AG08395 (cell line): ENCODE measurements at regions not wholly inside any gene's neighbourhood (a gene's known extent, or its start where the extent isn't known, plus 50 kb on each side); places are given as distances from the start of the nearest gene placed in this dataset.
A peak's percentile ranks its signal among the peaks of the same experiment; 100 is the strongest.
"Not testable (repeated sequence)": the region's sequence is repeated elsewhere in the genome, so short reads cannot be mapped to it uniquely, and the experiment has no call there.

Source experiments
- DNase-seq: peaks from one replicate; pipeline ENCODE4 v3.0.0; 2012; ENCODE audit warnings: mixed read lengths, low spot score

- DNase-seq, result peak; percentile 70
These were observed 124.8 kb downstream of the BDH1 start for GRCh38 chr3:197430934-197431333.

DNA sequence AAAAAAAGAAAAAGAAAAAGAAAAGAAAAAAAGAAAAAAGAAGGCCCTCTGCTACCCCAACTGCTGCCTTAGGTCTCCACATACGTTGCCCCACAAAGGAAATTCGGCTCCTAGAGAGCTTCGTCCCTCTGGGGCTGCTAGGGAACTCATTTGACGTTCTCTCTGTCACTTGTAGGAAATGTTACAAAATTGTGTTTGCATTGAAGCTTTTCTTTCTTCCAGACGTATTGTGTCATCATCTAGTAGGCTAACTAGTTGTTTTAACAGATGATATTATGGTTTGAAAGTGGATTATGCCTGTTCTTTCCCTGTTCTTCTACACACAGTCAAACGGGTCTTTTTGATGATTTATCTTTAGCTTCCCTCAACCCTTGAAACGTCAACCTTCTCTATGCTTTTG is 125.3 kb downstream of the BDH1 start:
- DNase-seq, result no peak

DNA sequence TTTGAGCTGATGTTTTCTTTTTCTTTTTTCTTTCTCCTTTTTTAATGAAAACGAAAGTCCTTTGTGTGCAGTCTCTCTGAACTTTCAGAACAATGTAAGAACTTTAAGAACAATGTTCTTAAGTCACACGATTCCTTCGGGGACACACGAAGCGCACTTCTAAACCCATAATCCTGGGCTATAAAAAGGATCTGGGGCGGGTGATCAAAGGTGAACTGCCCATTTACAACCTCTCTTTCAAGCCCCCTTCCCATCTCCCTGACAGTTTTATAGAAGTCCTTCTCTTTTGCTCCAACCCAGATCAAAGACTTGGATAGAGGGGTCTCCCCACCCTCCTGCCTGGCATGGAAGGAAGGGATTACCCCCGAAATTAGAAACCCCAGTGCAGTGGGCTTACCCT is 126.8 kb downstream of the BDH1 start:
- DNase-seq, result no peak

DNA sequence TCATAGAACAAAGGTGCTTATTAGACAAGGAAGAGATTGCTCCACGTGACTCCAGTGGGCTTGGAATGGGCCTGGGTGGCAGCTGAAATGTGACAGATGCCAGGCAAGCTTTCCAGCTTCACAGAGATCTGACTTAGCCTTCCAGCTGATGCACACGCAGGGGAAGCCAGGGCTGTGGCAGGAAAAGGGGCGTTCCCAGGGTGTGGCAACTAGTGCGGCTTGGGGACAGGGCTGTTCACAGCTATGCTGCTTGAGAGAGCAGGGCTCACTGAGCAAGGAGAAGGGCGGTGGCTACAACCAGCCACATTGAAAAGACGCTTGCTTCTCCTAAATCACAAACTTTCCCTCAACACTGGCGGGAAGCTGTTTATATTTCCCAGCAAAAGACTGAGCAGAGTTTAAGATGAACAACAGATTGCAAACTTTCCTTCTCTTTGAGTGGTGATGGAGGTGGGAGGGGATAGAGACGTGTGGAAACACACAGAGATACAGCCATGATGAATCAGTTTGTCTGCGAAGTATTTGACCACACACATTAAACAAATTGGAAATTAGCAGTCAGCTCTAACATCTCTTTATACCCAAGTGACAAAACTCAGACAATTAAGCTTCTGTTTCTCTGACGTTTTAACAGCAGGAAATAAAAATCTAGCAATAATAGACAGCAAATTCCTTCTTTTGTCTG is 127.5 kb downstream of the BDH1 start:
- peak; percentile 85 for DNase-seq

GRCh38 chr3:197427021-197427420 is 128.6 kb upstream of the DLG1 start:
- no peak for DNase-seq

DNA sequence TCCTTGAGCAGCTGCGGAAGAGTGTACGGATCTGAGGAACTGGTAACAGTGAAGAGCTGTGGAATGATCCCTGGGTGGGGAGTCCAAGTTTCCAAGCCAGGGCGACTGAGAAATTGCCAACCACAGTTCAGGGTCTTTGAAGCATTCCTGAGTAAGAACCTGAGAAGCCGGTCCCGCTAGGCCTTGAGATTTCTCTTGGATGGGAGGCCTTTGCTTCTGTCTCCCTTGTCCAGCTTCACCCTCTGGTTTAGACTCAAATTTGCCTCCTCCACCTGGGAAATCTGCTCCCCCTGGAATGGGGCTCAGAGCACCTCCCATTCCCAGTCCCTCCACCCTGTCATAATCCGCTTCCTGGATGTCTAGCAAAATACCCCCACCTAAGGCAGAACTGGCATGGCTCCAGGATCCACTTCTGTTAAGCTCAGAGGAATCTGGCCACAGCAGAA is 127.7 kb upstream of the DLG1 start:
- DNase-seq, result no peak

- DNase-seq, result no peak
These were observed 127.2 kb upstream of the DLG1 start for GRCh38 chr3:197425485-197426120.

GRCh38 chr3:197424674-197425484 is 126.5 kb upstream of the DLG1 start:
- DNase-seq, result no peak

DNA sequence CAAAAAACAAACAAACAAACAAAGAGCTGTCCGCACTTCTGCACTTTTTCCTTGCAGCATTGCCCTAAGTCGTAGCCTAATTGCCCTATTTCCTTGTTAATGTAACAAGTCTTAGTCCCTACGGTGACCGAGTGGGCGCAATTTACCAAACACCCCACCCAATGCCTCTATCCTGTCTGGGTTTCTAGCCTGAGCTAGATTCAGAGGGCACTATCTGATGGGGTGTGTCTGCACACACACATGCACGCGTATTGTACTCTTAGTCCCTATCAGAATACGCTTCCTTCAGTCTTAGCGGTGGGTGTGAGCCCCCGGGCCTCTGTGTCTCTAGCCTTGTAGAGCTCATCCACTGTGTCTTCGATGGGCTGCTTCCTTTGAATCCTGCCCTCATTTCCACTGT is 125.9 kb upstream of the DLG1 start:
- no peak for DNase-seq

GRCh38 chr3:197423376-197423775 is 125.0 kb upstream of the DLG1 start:
- no peak for DNase-seq

- no peak for DNase-seq
These were observed 124.1 kb upstream of the DLG1 start for GRCh38 chr3:197422506-197422905.

GRCh38 chr3:197421021-197421420 is 122.6 kb upstream of the DLG1 start:
- no peak for DNase-seq

GRCh38 chr3:197420566-197420965 is 122.2 kb upstream of the DLG1 start:
- DNase-seq, result no peak

DNA sequence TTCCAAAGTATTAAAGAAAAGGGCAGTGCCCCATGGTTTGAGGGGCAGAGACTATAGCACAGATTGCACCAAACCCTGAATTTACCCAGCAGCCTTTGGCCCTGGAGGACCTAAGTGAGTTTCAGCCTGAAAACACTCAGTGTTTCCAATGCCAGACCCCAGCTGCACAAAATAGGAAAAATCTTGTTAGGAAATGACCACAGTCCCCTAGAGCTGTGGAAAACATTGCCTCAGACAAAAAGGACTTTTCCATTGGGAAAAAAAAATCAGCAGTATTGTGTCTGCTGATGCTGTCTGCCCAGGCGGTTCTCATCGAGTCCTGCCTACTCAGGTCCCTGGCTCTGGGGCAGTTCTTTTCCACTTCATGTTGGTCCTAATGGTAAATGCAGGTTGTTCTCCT is 121.7 kb upstream of the DLG1 start:
- no peak for DNase-seq

- DNase-seq, result no peak
These were observed 121.3 kb upstream of the DLG1 start for GRCh38 chr3:197419696-197420095.

DNA sequence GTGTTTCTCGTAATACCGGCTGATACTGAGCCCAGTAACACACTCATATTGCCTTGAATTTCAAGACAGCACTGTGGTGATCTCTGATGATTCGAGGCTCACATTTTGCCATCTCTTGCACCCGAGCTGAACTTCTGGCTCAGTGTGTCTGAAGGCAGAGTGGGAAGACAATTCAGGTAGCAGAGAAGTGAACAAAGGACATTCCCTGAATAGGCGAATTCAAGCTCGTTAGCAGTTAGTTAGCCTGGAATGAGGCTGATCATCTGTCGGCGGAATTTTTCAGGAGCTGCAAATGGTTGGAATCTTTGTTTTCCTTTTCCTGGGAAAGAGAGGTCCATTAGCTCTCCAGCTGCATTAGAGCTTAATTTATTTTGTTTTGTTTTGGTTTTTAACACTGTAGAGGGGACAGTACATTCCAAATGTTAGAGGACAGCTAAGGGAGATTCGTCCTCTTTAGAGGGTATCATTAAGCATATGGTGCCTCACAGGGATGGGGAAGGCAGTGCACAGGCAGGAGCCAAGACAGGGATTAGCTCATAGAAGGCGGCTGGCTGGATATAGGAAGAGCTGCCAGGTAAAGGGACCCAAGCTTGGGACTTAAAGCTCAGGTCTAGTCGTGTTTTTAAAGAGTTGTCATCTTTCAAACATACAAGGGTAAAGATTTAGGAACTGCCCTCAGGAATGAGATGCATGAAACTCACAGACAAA is 119.7 kb upstream of the DLG1 start:
- DNase-seq, result no peak

DNA sequence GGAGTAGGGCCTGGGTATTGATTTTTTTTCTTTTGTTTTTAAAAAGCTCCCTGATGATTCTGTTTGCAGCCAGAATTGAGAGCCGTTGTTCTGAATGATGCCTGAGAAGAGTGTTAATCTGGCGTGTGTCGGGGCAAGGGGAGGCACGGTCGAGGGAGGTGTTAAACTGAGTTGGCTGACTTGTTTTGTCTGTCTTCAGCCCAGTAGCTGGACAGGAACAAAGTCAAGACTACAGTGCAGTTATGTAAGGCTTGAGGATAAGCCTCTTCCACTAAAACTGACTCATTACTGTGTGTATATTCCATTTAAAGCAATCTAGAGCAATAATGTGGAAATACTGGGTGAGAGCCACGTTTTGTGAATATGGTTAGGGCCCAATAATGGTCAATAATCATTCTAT is 119.0 kb upstream of the DLG1 start:
- DNase-seq, result no peak

- not testable (repeated sequence) for DNase-seq
These were observed 113.5 kb upstream of the DLG1 start for GRCh38 chr3:197411899-197412298.

GRCh38 chr3:197410170-197410569 is 111.8 kb upstream of the DLG1 start:
- DNase-seq, result not testable (repeated sequence)

- peak; percentile 0 for DNase-seq
These were observed 110.0 kb upstream of the DLG1 start for GRCh38 chr3:197408177-197408957.

DNA sequence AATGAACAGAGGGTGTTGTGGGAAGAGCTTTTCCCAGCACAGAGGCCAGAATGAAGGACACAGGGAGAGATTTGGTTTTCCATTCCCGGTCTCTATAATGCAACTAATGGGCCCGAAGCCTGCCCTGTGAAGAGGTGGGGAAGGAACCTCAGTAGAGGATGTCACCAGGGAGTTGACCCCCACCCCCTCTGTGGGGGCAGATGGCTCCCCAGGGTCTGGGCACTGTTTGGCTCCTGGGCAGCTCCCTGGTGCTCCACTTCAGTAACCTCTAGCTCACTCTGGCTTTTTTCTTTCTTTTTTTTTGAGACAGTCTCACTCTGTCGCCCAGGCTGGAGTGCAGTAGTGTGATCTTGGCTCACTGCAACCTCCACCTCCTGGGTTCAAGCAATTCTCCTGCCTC is 109.1 kb upstream of the DLG1 start:
- peak; percentile 1 for DNase-seq

GRCh38 chr3:197407053-197407452 is 108.6 kb upstream of the DLG1 start:
- DNase-seq, result no peak
